WTC11 (cell line): ENCODE measurements at regions not wholly inside any gene's neighbourhood (a gene's known extent, or its start where the extent isn't known, plus 50 kb on each side); places are given as distances from the start of the nearest gene placed in this dataset.

Experiments
- CREB1 ChIP-seq: sonication (generic); formaldehyde crosslinking; IDR thresholded peaks from 2 replicates; pipeline ENCODE4 v1.8.0; 2023; ENCODE audit warnings: mild to moderate bottlenecking, missing genetic modification reagents
- CTCF ChIP-seq: fragments of 200-600 bp; IDR thresholded peaks from 2 replicates; pipeline ENCODE4 v1.8.0; 2022; ENCODE audit warnings: antibody characterized with exemption
- ETV6 ChIP-seq: sonication (generic); formaldehyde crosslinking; IDR thresholded peaks from 2 replicates; pipeline ENCODE4 v1.8.1; 2022; ENCODE audit warnings: mild to moderate bottlenecking, missing genetic modification reagents
- FOXP1 ChIP-seq: sonication (generic); formaldehyde crosslinking; IDR thresholded peaks from 2 replicates; pipeline ENCODE4 v1.8.0; 2022; ENCODE audit warnings: missing genetic modification reagents, mild to moderate bottlenecking, moderate library complexity, borderline replicate concordance
- MAX ChIP-seq: sonication (generic); formaldehyde crosslinking; IDR thresholded peaks from 2 replicates; pipeline ENCODE4 v1.8.0; 2022; ENCODE audit warnings: mild to moderate bottlenecking, missing genetic modification reagents
- MXD4 ChIP-seq: fragments of 250-450 bp; sonication (Bioruptor Pico); IDR thresholded peaks from 2 replicates; pipeline ENCODE4 v1.8.0; 2021; ENCODE audit warnings: mild to moderate bottlenecking, moderate library complexity, borderline replicate concordance
- ZNF121 ChIP-seq: sonication (generic); formaldehyde crosslinking; IDR thresholded peaks from 2 replicates; pipeline ENCODE4 v1.8.0; 2023; ENCODE audit warnings: missing genetic modification reagents
- ZNF232 ChIP-seq: sonication (generic); formaldehyde crosslinking; IDR thresholded peaks from 2 replicates; pipeline ENCODE4 v1.8.0; 2022; ENCODE audit warnings: mild to moderate bottlenecking, missing genetic modification reagents
- ZNF281 ChIP-seq: sonication (generic); formaldehyde crosslinking; IDR thresholded peaks from 2 replicates; pipeline ENCODE4 v1.8.0; 2023; ENCODE audit warnings: mild to moderate bottlenecking, missing genetic modification reagents

- TF ChIP-seq CTCF (peak; percentile 44; the same call in 1 of the 2 replicates), ZNF121 (no peak), ZNF232 (CRISPR knock-in tag) (no peak), MAX (no peak), MXD4 (no peak), ETV6 (CRISPR knock-in tag) (no peak), CREB1 (CRISPR knock-in tag) (no peak), FOXP1 (no peak), ZNF281 (CRISPR knock-in tag) (no peak)
These were observed 52.6 kb upstream of the FAM180A start for GRCh38 chr7:135801045-135801693.
